IMR-90 (cell line): ENCODE measurements at regions not wholly inside any gene's neighbourhood (a gene's known extent, or its start where the extent isn't known, plus 50 kb on each side); places are given as distances from the start of the nearest gene placed in this dataset.
A peak's percentile ranks its signal among the peaks of the same experiment; 100 is the strongest.

Experiments
- ATAC-seq: fragments of 200-7000 bp; cut with Tn5 transposase; 2 replicates; pipeline ENCODE4 v1.9.1; 2020; ENCODE audit warnings: low read depth, mild to moderate bottlenecking, moderate library complexity
- BruUV-seq: library from RNA; stranded (reverse); fragments of 400-500 nt; replicated peaks from 2 replicates; lab custom pipeline; 2021; lab: Mats Ljungman, UMichigan
- CTCF ChIA-PET: fragments of 300-600 bp; formaldehyde crosslinking; extraction: SDS; loops from one replicate; lab custom pipeline; 2021; ENCODE audit warnings: antibody characterized with exemption; lab: Yijun Ruan, JAX
- POLR2A ChIA-PET: fragments of 300-600 bp; sonication (Branson Sonifier 250); formaldehyde crosslinking; loops from one replicate; lab custom pipeline; 2022; ENCODE audit warnings: antibody characterized with exemption; ENCODE audit not compliant: unreplicated experiment; lab: Charles Lee
- DNase-seq: peaks from one replicate; pipeline ENCODE4 v3.0.0; 2013
- H2AFZ ChIP-seq: replicated peaks from 2 replicates; pipeline ENCODE3; 2013; ENCODE audit warnings: low read length, mild to moderate bottlenecking; ENCODE audit not compliant: poor library complexity
- H2AK5ac ChIP-seq: 2 replicates; pipeline ENCODE4 v1.6.1; 2013; ENCODE audit warnings: low read depth, low read length, inconsistent platforms
- H2AK9ac ChIP-seq: replicated peaks from 2 replicates; pipeline ENCODE3; 2013; ENCODE audit warnings: mild to moderate bottlenecking, low read depth, low read length, moderate library complexity; ENCODE audit not compliant: poor library complexity
- H2BK120ac ChIP-seq: 2 replicates; pipeline ENCODE4 v1.6.1; 2013; ENCODE audit warnings: low read depth, low read length, inconsistent platforms
- H2BK15ac ChIP-seq: 3 replicates; pipeline ENCODE4 v1.6.1; 2013; ENCODE audit warnings: low read depth, low read length, inconsistent platforms
- H2BK20ac ChIP-seq: 2 replicates; pipeline ENCODE4 v1.6.1; 2013; ENCODE audit warnings: low read depth, mild to moderate bottlenecking, inconsistent platforms, low read length, moderate library complexity
- H2BK5ac ChIP-seq: 2 replicates; pipeline ENCODE4 v1.6.1; 2013; ENCODE audit warnings: mild to moderate bottlenecking, low read depth, low read length, inconsistent platforms; ENCODE audit not compliant: poor library complexity, severe bottlenecking
- H3K14ac ChIP-seq: replicated peaks from 2 replicates; pipeline ENCODE4 v1.6.1; 2013; ENCODE audit warnings: low read depth, low read length, inconsistent platforms
- H3K18ac ChIP-seq: 2 replicates; pipeline ENCODE4 v1.6.1; 2013; ENCODE audit warnings: low read depth, low read length, control low read depth
- H3K23ac ChIP-seq: 2 replicates; pipeline ENCODE4 v1.6.1; 2013; ENCODE audit warnings: low read depth, low read length, inconsistent platforms
- H3K27ac ChIP-seq: 2 replicates; pipeline ENCODE4 v1.5.1; 2013; ENCODE audit warnings: mild to moderate bottlenecking, control low read depth, low read length; ENCODE audit not compliant: insufficient read depth
- H3K27me3 ChIP-seq: 2 replicates; pipeline ENCODE4 v1.6.1; 2013; ENCODE audit warnings: low read length; ENCODE audit not compliant: control insufficient read depth, insufficient read depth
- H3K36me3 ChIP-seq: 2 replicates; pipeline ENCODE4 v1.6.1; 2013; ENCODE audit warnings: low read length, mixed read lengths; ENCODE audit not compliant: control insufficient read depth, insufficient read depth
- H3K4ac ChIP-seq: 2 replicates; pipeline ENCODE4 v1.6.1; 2013; ENCODE audit warnings: low read depth, low read length, inconsistent platforms
- H3K4me1 ChIP-seq: 2 replicates; pipeline ENCODE4 v1.6.1; 2013; ENCODE audit warnings: low read length, mixed read lengths; ENCODE audit not compliant: control insufficient read depth, insufficient read depth
- H3K4me2 ChIP-seq: 2 replicates; pipeline ENCODE4 v1.6.1; 2013; ENCODE audit warnings: low read depth, mild to moderate bottlenecking, control low read depth, low read length, moderate library complexity
- H3K4me3 ChIP-seq: 2 replicates; pipeline ENCODE4 v1.5.1; 2013; ENCODE audit warnings: low read depth, mild to moderate bottlenecking, control low read depth, low read length, moderate library complexity; ENCODE audit not compliant: insufficient read depth
- H3K56ac ChIP-seq: 2 replicates; pipeline ENCODE4 v1.6.1; 2013; ENCODE audit warnings: low read length, inconsistent platforms; ENCODE audit not compliant: insufficient read depth; ENCODE audit errors: extremely low read depth
- H3K79me1 ChIP-seq, 2 experiments: 2 replicates each; pipeline ENCODE4 v1.6.1; 2013; ENCODE audit warnings: low read length in 2 of 2, inconsistent platforms in 1 of 2, low read depth in 1 of 2
- H3K9ac ChIP-seq: 2 replicates; pipeline ENCODE4 v1.6.1; 2013; ENCODE audit warnings: low read depth, low read length, control low read depth
- H3K9me1 ChIP-seq: 2 replicates; pipeline ENCODE4 v1.6.1; 2013; ENCODE audit warnings: low read length, inconsistent platforms; ENCODE audit not compliant: insufficient read depth
- H3K9me3 ChIP-seq: 2 replicates; pipeline ENCODE4 v1.6.1; 2013; ENCODE audit warnings: low read length; ENCODE audit not compliant: control insufficient read depth, insufficient read depth
- H4K20me1 ChIP-seq: 2 replicates; pipeline ENCODE4 v1.6.1; 2013; ENCODE audit warnings: low read length, inconsistent platforms; ENCODE audit not compliant: insufficient read depth
- H4K5ac ChIP-seq: 2 replicates; pipeline ENCODE4 v1.6.1; 2013; ENCODE audit warnings: mild to moderate bottlenecking, low read depth, low read length, control low read depth
- H4K8ac ChIP-seq, 2 experiments: 2 replicates each; pipeline ENCODE4 v1.6.1; 2013; ENCODE audit warnings: low read depth in 2 of 2, low read length in 2 of 2, control low read depth in 1 of 2, inconsistent platforms in 1 of 2
- H4K91ac ChIP-seq: 2 replicates; pipeline ENCODE4 v1.6.1; 2013; ENCODE audit warnings: low read depth, low read length, inconsistent platforms; ENCODE audit not compliant: insufficient read depth
- CEBPB ChIP-seq: IDR thresholded peaks from 2 replicates; pipeline ENCODE4 v1.6.1; 2012; ENCODE audit warnings: low read depth, low read length, improper control_type of control experiment
- CHD1 ChIP-seq: IDR thresholded peaks from 2 replicates; pipeline ENCODE4 v1.6.1; 2012; ENCODE audit warnings: low read depth, low read length, improper control_type of control experiment
- FOS ChIP-seq: fragments of 150-350 bp; IDR thresholded peaks from 2 replicates; pipeline ENCODE4 v1.6.1; 2016; ENCODE audit warnings: low read depth, low read length
- RAD21 ChIP-seq: IDR thresholded peaks from 2 replicates; pipeline ENCODE4 v1.6.1; 2012; ENCODE audit warnings: low read length, improper control_type of control experiment
- RFX5 ChIP-seq: IDR thresholded peaks from 2 replicates; pipeline ENCODE4 v1.8.0; 2012; ENCODE audit warnings: low read depth, mild to moderate bottlenecking, low read length, moderate library complexity
- SMC3 ChIP-seq: fragments of 150-350 bp; IDR thresholded peaks from 2 replicates; pipeline ENCODE4 v1.6.1; 2016; ENCODE audit warnings: low read depth, mild to moderate bottlenecking, antibody characterized with exemption, low read length, moderate library complexity
- WGBS, 2 experiments: methylation state at CpG; one replicate each; pipeline versions ENCODE4 v1.1.5 to v1.1.7; 2013; ENCODE audit warnings: missing lambda C conversion rate in 2 of 2; ENCODE audit not compliant: insufficient read length in 1 of 2; ENCODE audit errors: extremely low coverage in 2 of 2; 5-methylcytosine and 5-hydroxymethylcytosine counted together
- dilution Hi-C: fragments of 300-500 bp; cut with HindIII; formaldehyde crosslinking; loops from one replicate; pipeline ENCODE4 v1.14.3; 2018; ENCODE audit warnings: low sequenced_read_pairs; ENCODE audit not compliant: unreplicated experiment
- in situ Hi-C: fragments of 300-500 bp; cut with MboI; formaldehyde crosslinking; loops from 3 replicates; pipeline ENCODE4 v1.14.3; 2019; ENCODE audit warnings: low sequenced_read_pairs, inconsistent platforms, mixed read lengths
- intact Hi-C: fragments of 100-400 bp; cut with micrococcal nuclease; formaldehyde crosslinking; loops from 2 replicates; pipeline ENCODE4 v1.10.0; 2022
- TF ChIP-seq, protein P1 (sequence below): conservative IDR thresholded peaks from 2 replicates; pipeline ENCODE4 v1.5.1; 2012; ENCODE audit warnings: mild to moderate bottlenecking, low read depth, low read length, improper control_type of control experiment
- TF ChIP-seq, protein P2 (sequence below): fragments of 150-350 bp; IDR thresholded peaks from 2 replicates; pipeline ENCODE4 v1.6.1; 2017; ENCODE audit warnings: mild to moderate bottlenecking, antibody characterized with exemption, low read length, low read depth

GRCh38 chr11:130631119-130631518 lies 182.7 kb downstream of the ADAMTS15 start:
- H3K27ac ChIP-seq: no peak overlapping the region
- POLR2A ChIA-PET: no interaction called here
- H3K36me3 ChIP-seq: no peaks in the 10 kb centered on the region
- H3K23ac ChIP-seq: 0 out of 2 replicates have a peak overlapping the region, but pooled peaks have one; percentile 21
- peak overlapping the region; percentile 40; the same call in 1 of the 2 replicates for H4K5ac ChIP-seq
- no peaks in the 10 kb centered on the region for H3K27me3 ChIP-seq
- peak overlapping the region; percentile 68 for H2BK20ac ChIP-seq
- in situ Hi-C loops: no loop called here
- CTCF ChIA-PET: interaction anchor here (0.6 to 1.9 kb wide), 4 partner anchors 14 to 184 kb away, joined by 3 to 10 read pairs (median 6); no protein-coding TSS in a partner anchor
- dilution Hi-C loops: no loop called here
- H2AFZ ChIP-seq: no peak overlapping the region
- intact Hi-C loops: no loop called here
- H3K56ac ChIP-seq: no peak overlapping the region
- H3K9me3 ChIP-seq: no peaks in the 10 kb centered on the region
- peak overlapping the region; percentile 72; the same call in 1 of the 3 replicates for H2BK15ac ChIP-seq
- peak overlapping the region in 1 of 2 experiments; percentile 84; a peak in 2 of 4 replicates for H4K8ac ChIP-seq
- ATAC-seq: peak; percentile 76
- H3K18ac ChIP-seq: peak overlapping the region; percentile 86; the same call in 1 of the 2 replicates
- no peak overlapping the region for H3K4me2 ChIP-seq
- BruUV-seq: no TSS peak
- H2BK5ac ChIP-seq: peak overlapping the region; percentile 27
- peak; percentile 95 for DNase-seq
- H2AK9ac ChIP-seq: no peak overlapping the region
- H3K14ac ChIP-seq: peak overlapping the region; percentile 64
- TF ChIP-seq SMC3 (peak; percentile 16; the same call in 1 of the 2 replicates), RAD21 (0 out of 2 replicates have a peak, but pooled peaks have one; percentile 11), FOS (peak; percentile 84), CEBPB (peak; percentile 89), RFX5 (no peak), CHD1 (no peak)
- TF ChIP-seq, protein P1, sequence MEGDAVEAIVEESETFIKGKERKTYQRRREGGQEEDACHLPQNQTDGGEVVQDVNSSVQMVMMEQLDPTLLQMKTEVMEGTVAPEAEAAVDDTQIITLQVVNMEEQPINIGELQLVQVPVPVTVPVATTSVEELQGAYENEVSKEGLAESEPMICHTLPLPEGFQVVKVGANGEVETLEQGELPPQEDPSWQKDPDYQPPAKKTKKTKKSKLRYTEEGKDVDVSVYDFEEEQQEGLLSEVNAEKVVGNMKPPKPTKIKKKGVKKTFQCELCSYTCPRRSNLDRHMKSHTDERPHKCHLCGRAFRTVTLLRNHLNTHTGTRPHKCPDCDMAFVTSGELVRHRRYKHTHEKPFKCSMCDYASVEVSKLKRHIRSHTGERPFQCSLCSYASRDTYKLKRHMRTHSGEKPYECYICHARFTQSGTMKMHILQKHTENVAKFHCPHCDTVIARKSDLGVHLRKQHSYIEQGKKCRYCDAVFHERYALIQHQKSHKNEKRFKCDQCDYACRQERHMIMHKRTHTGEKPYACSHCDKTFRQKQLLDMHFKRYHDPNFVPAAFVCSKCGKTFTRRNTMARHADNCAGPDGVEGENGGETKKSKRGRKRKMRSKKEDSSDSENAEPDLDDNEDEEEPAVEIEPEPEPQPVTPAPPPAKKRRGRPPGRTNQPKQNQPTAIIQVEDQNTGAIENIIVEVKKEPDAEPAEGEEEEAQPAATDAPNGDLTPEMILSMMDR: no peak
- TF ChIP-seq, protein P2, sequence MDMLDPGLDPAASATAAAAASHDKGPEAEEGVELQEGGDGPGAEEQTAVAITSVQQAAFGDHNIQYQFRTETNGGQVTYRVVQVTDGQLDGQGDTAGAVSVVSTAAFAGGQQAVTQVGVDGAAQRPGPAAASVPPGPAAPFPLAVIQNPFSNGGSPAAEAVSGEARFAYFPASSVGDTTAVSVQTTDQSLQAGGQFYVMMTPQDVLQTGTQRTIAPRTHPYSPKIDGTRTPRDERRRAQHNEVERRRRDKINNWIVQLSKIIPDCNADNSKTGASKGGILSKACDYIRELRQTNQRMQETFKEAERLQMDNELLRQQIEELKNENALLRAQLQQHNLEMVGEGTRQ: no peak
- H3K9me1 ChIP-seq: peaks cover 20% of the 10 kb centered on the region
- H4K20me1 ChIP-seq: no peaks in the 10 kb centered on the region
- peak overlapping the region; percentile 76 for H4K91ac ChIP-seq
- H3K79me1 ChIP-seq: no peaks in the 10 kb centered on the region
- peaks cover 27% of the 10 kb centered on the region for H3K4me1 ChIP-seq
- no peak overlapping the region for H3K9ac ChIP-seq
- WGBS, 2 experiments: 30% methylated on average over 2 of the region's 3 CpGs; no CpG with 5 or more reads in 1 of the 2 experiments
- H2BK120ac ChIP-seq: peak overlapping the region; percentile 81
- H2AK5ac ChIP-seq: peak overlapping the region; percentile 77
- H3K4me3 ChIP-seq: no peak overlapping the region
- H3K4ac ChIP-seq: peak overlapping the region; percentile 73
